Adrenal gland (tissue), 5 donors: ENCODE measurements at regions not wholly inside any gene's neighbourhood (a gene's known extent, or its start where the extent isn't known, plus 50 kb on each side); places are given as distances from the start of the nearest gene placed in this dataset.

Experiments used
- CTCF ChIP-seq, 6 experiments: fragments of 450-650 bp in 4 of 6; fragments of 200-600 bp in 2 of 6; sonication (generic) in 1 of 6; IDR thresholded peaks; 1 replicate in 5 of 6; 2 replicates in 1 of 6; pipeline versions ENCODE4 v1.5.1 to v1.8.0; 2016 to 2021; ENCODE audit warnings: antibody characterized with exemption in 6 of 6, mild to moderate bottlenecking in 2 of 6, moderate library complexity in 1 of 6
- POLR2A ChIP-seq, 2 donors: fragments of 450-650 bp; IDR thresholded peaks; one replicate each; pipeline ENCODE4 v1.6.1; 2017; ENCODE audit warnings: antibody characterized with exemption in 2 of 2, mild to moderate bottlenecking in 2 of 2, moderate library complexity in 1 of 2
- donor health status: DM: no; HTN: no; CAD: no.

- TF ChIP-seq POLR2A (IDR thresholded peaks at IDR 0.05) (no peak), CTCF (IDR thresholded peaks at IDR 0.05) (no peak)
Observed at GRCh38 chr11:42299780-42300179, 840.3 kb upstream of the LRRC4C start.
